C4-2B (cell line): ENCODE measurements at regions not wholly inside any gene's neighbourhood (a gene's known extent, or its start where the extent isn't known, plus 50 kb on each side); places are given as distances from the start of the nearest gene placed in this dataset.

ENCODE experiments used
- ZFX ChIP-seq: fragments of 450-650 bp; IDR thresholded peaks from 2 replicates; pipeline ENCODE4 v1.6.1; 2017
- TF ChIP-seq, protein P1 (sequence below): fragments of 450-650 bp; conservative IDR thresholded peaks from 2 replicates; pipeline ENCODE4 v1.5.1; 2017; ENCODE audit warnings: mild to moderate bottlenecking

GRCh38 chr13:68473834-68474326 is 1243.7 kb upstream of the PCDH9 start:
- TF ChIP-seq, protein P1, sequence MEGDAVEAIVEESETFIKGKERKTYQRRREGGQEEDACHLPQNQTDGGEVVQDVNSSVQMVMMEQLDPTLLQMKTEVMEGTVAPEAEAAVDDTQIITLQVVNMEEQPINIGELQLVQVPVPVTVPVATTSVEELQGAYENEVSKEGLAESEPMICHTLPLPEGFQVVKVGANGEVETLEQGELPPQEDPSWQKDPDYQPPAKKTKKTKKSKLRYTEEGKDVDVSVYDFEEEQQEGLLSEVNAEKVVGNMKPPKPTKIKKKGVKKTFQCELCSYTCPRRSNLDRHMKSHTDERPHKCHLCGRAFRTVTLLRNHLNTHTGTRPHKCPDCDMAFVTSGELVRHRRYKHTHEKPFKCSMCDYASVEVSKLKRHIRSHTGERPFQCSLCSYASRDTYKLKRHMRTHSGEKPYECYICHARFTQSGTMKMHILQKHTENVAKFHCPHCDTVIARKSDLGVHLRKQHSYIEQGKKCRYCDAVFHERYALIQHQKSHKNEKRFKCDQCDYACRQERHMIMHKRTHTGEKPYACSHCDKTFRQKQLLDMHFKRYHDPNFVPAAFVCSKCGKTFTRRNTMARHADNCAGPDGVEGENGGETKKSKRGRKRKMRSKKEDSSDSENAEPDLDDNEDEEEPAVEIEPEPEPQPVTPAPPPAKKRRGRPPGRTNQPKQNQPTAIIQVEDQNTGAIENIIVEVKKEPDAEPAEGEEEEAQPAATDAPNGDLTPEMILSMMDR: no peak
- TF ChIP-seq ZFX: no peak
